GM18868 (cell line): ENCODE measurements at regions not wholly inside any gene's neighbourhood (a gene's known extent, or its start where the extent isn't known, plus 50 kb on each side); places are given as distances from the start of the nearest gene placed in this dataset.

Experiments
- ATAC-seq: cut with Tn5 transposase; IDR thresholded peaks from one replicate; pipeline ENCODE4 v1.9.1; 2021; ENCODE audit warnings: mild to moderate bottlenecking, moderate library complexity; ENCODE audit not compliant: unreplicated experiment

DNA sequence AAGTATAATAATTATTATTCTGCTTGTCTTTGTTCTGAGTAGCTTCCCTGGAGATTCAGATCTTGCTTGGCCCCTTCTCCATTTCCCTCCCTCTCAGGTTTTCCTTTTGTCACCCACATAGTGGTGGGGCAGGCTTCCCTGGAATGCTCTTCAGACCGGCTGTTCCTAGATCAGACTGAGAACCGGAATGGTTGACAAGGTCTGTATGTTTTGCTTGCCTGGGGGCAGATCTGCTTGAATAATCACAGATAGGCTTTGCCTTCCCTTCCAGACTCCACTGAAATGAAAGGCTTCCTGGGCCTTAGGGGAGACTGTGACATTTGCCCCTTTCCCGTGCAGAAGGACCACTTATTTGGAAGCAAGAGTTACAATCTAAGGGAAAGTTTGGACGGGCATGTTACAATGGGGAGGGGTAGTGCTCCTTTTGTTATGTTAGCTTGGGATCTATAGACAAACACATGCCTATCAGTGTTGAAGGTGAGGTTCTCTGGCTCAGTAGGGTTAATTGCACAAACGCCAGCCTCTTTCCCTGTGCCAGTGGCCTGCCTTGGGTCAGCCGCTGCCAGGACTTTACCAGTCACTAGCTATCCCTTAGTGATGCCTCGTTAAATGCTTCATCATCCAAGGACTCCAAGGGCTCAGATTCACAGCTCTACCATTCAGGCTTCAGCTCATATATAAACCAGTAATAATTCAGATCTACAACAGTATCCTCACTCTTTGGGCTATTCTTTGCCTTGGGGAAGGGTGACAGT is 178.6 kb downstream of the SNAPC1 start:
- no peak for ATAC-seq

GRCh38 chr14:61941421-61942150 is 179.4 kb downstream of the SNAPC1 start:
- no peak for ATAC-seq

GRCh38 chr14:61948376-61948775 is 186.2 kb downstream of the SNAPC1 start:
- no peak for ATAC-seq

- no peak for ATAC-seq
These were observed 188.1 kb downstream of the SNAPC1 start for GRCh38 chr14:61950340-61950739.

GRCh38 chr14:61953602-61954001 is 191.4 kb downstream of the SNAPC1 start:
- no peak for ATAC-seq

DNA sequence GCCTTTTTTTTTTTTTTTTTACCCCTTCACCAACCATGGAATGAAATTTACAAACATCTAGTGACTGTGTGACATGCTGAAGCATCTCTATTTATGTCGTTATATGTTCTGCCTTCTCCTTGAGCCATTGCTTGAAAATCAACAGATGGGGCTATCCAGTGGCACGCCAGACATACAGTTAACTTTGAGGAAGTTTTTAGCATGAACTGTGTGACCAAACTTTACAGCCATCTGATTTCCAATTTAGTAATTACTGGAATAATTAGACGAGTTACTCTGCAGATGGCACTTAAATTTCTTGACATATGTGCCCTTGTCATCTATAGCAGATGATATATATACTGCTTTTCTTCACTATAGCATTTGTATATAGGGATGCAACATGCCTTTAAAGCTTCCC is 192.1 kb downstream of the SNAPC1 start:
- ATAC-seq: no peak

DNA sequence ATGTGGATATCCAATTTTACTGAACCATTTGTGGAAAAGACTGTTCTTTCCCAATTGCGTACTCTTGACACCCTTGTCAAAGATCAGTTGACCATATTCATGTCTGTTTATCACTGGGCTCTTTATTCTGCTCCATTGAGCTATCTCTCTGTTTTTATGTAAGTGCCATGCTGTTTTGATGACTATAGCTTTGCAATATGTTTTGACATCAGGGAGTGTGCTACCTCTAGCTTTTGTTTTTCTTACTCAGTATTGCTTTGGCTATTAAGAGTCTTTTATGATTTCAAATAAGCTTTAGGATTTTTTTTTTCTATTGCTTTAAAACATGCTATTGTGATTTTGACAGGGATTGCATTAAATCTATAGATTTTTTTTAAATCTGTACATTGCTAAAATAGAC is 194.3 kb downstream of the SNAPC1 start:
- no peak for ATAC-seq

- no peak for ATAC-seq
These were observed 197.1 kb downstream of the SNAPC1 start for GRCh38 chr14:61959348-61959747.

- no peak for ATAC-seq
These were observed 199.1 kb downstream of the SNAPC1 start for GRCh38 chr14:61961369-61961768.

- ATAC-seq: no peak
These were observed 201.7 kb downstream of the SNAPC1 start for GRCh38 chr14:61963926-61964325.

DNA sequence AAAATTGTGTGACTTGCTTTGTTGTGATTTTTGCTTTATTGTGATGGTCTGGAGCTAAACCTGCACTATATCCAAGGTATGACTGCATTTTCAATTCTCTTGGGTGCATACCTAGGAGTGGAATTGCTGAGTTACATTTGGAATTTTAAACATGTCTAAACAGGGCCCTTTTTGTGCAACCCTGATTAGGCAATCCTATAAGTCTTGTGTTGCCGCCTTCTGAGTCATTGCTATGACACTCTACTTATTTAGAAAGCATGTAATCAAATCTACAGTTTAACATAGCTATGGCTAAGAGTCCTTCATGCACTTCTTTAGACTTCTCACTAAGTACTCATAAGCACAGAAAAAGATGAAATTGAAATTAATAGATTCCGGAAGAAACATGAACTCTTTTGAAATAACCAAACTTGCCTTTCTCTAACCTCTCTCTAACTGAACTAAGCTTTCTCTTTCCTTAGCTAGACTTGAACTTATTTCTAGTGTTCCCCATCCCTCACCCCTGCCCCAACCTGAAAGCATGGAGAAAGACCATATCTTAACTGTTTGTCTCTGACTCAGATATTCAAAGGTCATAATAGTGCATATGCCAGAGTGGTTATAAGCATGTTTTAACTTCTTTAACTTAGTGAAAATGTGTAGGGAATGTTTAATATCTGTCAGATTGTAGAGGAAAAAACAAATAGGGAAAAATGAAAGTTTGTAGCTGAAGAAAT is 203.0 kb downstream of the SNAPC1 start:
- ATAC-seq: no peak

DNA sequence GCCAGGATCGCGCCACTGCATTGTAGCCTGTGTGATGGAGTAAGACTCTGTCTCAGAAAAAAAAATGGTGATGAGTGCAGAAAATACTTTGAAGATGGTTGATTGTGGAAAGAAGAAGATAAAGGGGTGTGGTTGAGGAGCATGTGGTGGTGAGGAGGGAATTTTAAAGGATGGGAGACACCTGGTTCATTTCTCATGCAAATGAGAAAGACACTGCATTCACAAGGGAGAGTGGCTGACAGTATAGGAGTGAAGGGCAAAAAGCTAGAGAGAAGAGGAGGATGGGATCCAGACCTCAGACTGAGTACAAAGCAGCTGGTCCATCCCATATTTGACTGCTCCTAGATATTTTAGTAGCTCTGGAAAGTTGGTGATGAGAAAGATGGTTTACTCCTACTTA is 206.0 kb downstream of the SNAPC1 start:
- ATAC-seq: no peak

GRCh38 chr14:61972711-61973110 is 210.5 kb downstream of the SNAPC1 start:
- no peak for ATAC-seq

DNA sequence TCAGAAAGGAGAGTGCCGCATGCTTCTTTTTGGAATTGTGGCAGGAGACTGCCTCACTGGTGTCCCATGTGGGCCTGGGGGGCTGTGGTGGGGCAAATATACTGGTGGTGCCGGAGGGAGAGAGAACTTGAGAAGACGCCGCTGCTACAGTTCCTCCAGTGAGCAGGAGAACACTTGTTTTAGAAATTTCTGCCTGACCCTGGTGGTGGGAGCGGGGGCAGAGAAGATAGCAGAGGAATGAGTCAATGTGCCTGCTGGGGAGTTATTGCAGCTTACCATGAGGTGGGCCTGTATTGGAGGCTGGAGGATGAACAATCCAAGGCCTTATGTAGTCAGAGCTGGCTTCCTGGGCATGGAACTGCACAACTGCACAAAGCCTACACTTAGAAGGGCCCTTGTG is 211.8 kb downstream of the SNAPC1 start:
- ATAC-seq: no peak

DNA sequence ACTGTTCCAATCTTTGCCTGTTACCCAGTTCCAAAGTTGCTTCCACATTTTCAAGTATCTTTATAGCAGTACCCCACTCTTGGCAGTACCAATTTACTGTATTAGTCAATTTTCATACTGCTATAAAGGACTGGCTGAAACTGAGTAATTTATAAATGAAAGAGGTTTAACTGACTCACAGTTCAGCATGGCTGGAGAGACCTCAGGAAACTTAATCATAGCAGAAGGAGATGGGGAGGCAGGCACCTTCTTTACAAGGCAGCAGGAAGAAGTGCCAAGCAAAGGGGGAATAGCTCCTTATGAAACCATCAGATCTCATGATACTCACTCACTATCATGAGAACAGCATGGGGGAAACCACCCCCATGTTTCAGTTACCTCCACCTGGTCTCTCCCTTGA is 215.0 kb downstream of the SNAPC1 start:
- no peak for ATAC-seq

DNA sequence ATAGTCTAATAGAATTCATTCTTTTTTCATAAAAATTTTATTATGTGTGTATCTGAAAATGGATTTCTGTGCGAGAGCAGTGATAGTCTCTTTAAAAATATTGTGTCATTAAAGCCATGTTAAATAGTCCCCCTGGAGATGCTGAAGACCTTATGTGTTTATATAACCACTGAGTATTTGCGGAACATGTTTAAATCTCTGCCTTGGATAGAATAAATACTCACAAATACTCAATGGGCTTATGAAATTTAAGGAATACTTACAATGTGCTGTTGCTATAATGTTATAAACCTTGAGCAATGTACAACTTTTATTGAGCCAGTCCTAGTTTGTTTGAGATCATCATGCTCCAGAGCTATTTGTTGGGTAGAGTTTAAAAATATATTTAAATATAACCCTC is 226.0 kb downstream of the SNAPC1 start:
- no peak for ATAC-seq

DNA sequence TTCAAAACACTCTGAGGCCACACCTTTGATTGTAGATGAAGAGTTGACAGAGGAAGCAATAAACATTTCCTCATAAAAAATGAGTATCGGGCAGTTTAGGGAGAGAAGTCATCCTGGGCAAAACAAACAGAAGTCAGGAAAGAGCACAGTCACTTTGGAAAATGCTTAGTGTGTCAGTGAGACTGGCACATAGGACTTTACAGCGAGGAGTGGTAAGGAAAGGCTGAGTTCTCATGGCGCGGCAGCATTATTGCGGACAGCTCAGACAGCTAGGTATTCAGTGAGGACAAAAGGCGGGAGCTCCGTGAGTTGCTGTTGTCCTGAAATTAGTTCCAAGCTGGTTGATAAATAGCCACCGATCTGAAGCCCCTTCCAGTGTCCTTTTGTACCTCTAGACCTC is 229.9 kb downstream of the SNAPC1 start:
- no peak for ATAC-seq

DNA sequence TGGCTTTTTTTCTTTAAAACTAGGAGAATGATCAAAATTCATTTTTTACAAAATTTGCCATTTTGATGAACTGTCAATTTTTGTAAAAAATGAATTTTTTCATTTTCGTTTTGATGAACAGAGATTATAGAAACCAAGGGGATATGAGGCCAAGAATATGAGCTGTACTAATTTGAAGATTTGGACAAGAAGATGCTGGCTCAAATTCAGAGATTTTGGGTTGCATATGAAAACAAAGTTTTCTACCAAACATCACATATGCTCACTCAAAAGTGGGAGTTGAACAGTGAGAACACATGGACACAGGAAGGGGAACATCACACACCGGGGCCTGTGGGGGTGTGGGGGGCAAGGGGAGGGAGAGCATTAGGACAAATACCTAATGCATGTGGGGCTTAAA is 230.7 kb downstream of the SNAPC1 start:
- ATAC-seq: no peak

- no peak for ATAC-seq
These were observed 232.4 kb downstream of the SNAPC1 start for GRCh38 chr14:61994589-61994988.

DNA sequence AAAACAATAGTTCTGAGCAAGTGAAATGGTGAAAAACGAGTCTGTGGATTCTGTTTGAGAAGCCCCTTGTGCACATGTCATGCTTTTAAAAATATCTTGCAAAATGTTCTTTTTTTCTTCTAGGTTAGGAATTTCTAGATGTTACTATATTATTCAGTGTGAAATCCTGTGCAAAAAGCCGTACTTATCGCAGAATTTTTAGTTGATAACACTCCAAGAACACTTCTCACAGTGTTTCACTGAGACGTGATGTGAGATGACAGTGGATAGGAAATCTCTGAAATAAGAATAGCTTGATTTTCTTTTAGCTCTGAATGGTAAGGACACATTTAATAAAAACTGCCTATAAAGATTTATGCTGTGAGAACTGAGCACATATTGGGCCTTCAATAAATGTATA is 234.5 kb downstream of the SNAPC1 start:
- no peak for ATAC-seq

- no peak for ATAC-seq
These were observed 234.9 kb downstream of the SNAPC1 start for GRCh38 chr14:61997161-61997560.

DNA sequence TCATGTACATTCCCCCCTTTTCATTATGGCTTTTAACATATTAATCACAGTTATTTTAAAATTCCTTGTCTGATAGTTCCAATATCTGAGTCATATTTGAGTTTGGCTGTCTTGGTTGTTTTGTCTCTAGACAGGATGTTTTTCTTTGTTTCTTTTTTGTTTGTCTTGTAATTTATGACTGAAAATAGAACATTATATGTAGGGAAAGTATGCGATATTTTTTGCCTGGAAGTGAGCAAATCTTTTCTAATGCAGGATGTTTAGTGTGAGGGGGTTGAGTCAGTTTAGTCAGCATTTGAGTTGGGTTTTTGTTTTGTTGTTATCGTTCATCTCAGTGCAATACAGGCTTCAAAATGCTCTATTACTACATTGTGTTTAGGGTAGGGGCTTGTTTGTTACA is 239.7 kb downstream of the SNAPC1 start:
- no peak for ATAC-seq
